ENCODE measurements at regions not wholly inside any gene's neighbourhood (a gene's known extent, or its start where the extent isn't known, plus 50 kb on each side); places are given as distances from the start of the nearest gene placed in this dataset.

DNA sequence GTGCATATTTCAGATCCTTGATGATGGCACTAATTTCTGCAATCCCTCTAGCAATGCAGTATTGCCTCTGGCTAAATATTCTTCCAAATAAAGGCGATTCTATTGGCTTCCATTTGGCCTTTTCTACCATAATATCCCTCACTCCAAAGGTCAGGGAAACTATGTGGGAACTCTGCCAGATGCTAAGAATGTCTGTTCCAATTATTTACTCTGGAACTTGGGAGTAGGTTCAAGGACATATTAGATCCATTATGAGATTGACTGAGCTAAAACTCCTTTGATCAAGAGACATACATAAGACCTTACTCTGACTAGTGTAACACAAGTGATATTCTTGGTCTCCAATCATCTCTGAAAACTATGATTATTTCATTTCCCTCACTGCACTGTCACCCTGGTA lies 674.5 kb upstream of the NECTIN3 start:
- no peaks in the 10 kb centered on the region for H3K27me3 ChIP-seq
- intact Hi-C loops (cut with DNase I; ENCODE audit: low total_unique reads), result no loop called here
- no peaks in the 10 kb centered on the region for H3K36me3 ChIP-seq
- no peak for DNase-seq
- H3K4me3 ChIP-seq, result no peak overlapping the region
- H3K27ac ChIP-seq, result no peak overlapping the region
- TF ChIP-seq, protein P1, sequence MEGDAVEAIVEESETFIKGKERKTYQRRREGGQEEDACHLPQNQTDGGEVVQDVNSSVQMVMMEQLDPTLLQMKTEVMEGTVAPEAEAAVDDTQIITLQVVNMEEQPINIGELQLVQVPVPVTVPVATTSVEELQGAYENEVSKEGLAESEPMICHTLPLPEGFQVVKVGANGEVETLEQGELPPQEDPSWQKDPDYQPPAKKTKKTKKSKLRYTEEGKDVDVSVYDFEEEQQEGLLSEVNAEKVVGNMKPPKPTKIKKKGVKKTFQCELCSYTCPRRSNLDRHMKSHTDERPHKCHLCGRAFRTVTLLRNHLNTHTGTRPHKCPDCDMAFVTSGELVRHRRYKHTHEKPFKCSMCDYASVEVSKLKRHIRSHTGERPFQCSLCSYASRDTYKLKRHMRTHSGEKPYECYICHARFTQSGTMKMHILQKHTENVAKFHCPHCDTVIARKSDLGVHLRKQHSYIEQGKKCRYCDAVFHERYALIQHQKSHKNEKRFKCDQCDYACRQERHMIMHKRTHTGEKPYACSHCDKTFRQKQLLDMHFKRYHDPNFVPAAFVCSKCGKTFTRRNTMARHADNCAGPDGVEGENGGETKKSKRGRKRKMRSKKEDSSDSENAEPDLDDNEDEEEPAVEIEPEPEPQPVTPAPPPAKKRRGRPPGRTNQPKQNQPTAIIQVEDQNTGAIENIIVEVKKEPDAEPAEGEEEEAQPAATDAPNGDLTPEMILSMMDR (IDR thresholded peaks at IDR 0.05), result no peak
- no peak for TF ChIP-seq POLR2A (IDR thresholded peaks at IDR 0.05)
- no peaks in the 10 kb centered on the region for H3K4me1 ChIP-seq
- no peaks in the 10 kb centered on the region for H3K9me3 ChIP-seq

DNA sequence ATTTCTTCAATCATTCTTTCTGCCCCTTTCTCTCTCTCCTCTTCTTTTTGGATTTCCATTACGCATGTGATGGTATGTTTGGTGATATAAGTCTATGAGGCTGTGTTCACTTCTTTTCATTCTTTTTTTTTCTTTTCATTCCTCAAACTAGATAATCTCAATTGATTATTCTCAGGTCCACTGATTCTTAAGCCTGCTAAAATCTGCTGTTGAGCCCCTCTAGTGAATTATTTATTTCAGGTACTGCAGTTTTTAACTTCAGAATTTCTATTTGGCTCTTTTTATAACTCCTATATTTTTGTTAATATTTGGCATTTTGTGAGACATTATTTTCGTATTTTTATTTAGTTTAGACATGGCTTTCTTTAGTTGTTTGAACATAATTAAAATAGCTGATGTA lies 671.3 kb upstream of the NECTIN3 start:
- Histone ChIP-seq H3K4me3 (no peak overlapping the region), H3K27ac (no peak overlapping the region), H3K4me1 (no peaks in the 10 kb centered on the region), H3K27me3 (no peaks in the 10 kb centered on the region), H3K36me3 (no peaks in the 10 kb centered on the region), H3K9me3 (no peaks in the 10 kb centered on the region)
- DNase-seq, result no peak
- TF ChIP-seq, protein P1 (IDR thresholded peaks at IDR 0.05), result no peak
- TF ChIP-seq POLR2A (IDR thresholded peaks at IDR 0.05), result no peak
- intact Hi-C loops (cut with DNase I; ENCODE audit: low total_unique reads), result no loop called here

DNA sequence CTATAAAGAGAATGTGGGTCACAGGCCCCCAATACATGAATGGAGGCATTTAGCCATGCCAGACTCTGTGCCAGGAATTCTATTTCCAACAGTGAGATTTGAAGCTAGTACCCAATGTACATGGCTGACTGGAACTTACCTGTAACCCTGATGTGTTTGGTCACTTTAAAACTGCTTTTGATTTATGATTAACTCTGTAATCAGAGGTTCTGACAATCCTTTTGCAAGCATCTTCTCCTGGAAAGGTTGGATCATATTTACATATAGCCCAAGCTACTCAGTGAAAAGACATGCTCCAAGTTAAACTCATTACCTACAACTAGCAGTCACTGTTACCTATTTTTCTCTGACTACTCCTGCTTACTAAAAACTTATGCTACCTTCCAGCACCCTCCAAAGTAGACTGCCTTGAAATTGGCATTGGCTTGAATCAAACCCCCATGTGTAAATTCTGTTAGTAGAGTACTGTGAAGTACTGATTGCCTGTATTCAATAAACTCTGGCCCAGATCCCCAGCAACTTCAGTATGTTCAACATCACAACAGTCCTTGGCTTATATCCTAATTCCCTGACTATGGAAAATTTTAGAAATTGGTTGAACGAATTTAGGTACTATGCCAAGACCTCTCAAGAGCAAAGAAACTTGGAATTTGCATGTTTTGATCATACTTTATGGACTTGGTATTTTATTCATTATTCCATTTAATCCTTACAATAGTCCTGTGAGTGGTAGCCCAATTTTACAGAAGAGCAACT lies 665.6 kb upstream of the NECTIN3 start:
- intact Hi-C loops (cut with DNase I; ENCODE audit: low total_unique reads), result no loop called here

DNA sequence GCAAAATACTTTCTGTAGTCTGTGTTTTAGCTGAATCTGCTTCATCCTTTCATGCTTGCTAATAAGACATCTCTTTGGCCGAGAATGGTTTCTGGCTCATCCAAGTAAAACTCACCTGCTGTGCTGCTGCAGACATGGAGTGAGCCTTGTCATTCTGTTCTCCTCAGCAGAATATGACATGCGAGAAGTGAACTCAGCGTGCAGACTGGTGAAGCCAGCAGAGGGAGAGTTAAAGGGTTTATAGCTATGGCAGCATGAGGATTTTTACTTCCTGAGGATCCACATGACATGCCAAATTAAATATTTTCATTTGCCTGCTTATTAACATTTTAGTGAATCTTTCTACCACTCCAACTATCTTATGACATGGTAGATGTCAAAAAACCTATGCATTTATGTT lies 658.4 kb upstream of the NECTIN3 start:
- Histone ChIP-seq H3K27me3 (no peaks in the 10 kb centered on the region), H3K36me3 (no peaks in the 10 kb centered on the region), H3K4me1 (no peaks in the 10 kb centered on the region), H3K4me3 (no peak overlapping the region), H3K9me3 (no peaks in the 10 kb centered on the region), H3K27ac (no peak overlapping the region)
- DNase-seq, result no peak
- intact Hi-C loops (cut with DNase I; ENCODE audit: low total_unique reads), result no loop called here
- TF ChIP-seq POLR2A (IDR thresholded peaks at IDR 0.05), result no peak
- TF ChIP-seq, protein P1 (IDR thresholded peaks at IDR 0.05), result no peak

More for the DNA sequence above, 665.6 kb upstream of the NECTIN3 start:
- TF ChIP-seq, protein P1 (IDR thresholded peaks at IDR 0.05), result no peak
- no peak for TF ChIP-seq POLR2A (IDR thresholded peaks at IDR 0.05)
- H3K4me1 ChIP-seq, result no peaks in the 10 kb centered on the region
- no peaks in the 10 kb centered on the region for H3K9me3 ChIP-seq
- H3K27ac ChIP-seq, result no peak overlapping the region
- no peaks in the 10 kb centered on the region for H3K27me3 ChIP-seq
- H3K36me3 ChIP-seq, result no peaks in the 10 kb centered on the region
- no peak overlapping the region for H3K4me3 ChIP-seq
- DNase-seq, result no peak

DNA sequence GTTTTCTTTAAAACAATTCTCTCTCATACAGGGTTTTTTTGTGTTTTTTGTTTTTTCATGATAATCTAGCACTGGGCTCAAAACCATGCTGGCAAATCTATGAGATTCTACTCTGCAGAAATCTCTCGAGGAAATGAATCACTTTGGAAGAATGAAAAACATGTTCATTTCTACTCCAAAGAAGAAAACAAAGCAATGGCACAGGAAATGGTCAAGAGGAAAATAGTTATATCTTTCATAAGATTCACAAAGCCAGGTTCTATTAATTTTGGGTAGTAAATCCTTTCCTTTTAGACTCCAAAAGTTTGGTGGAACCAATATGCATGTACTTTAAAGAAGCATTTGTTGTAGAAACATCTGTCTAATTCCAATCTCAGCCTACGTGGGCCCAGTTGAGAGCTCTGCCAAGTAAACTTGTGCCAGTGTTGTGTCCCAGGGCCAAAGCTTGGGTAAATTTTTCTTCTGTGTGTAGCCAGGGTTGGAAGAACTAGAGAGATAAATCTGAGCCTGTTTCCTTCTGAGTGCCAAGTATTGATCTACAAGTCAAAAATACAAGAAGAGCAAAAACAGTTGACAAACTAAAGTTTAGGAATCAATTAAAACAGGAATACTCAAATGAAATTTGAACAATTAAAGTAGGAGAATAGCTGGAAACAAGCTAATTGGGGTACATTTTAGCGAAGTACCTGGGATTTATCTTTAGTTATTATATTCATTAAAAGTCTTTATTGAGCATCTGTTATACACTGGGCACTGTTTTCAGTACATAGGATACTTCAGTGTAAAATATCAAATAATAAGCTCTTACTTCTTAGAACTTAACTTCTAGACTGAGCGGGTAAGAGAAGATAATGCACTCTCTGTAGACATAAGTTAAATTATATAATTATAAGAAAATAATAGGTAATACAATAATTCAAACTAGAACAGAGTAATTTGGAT lies 657.5 kb upstream of the NECTIN3 start:
- Histone ChIP-seq H3K27ac (no peak overlapping the region), H3K27me3 (no peaks in the 10 kb centered on the region), H3K4me1 (no peaks in the 10 kb centered on the region), H3K9me3 (no peaks in the 10 kb centered on the region), H3K36me3 (no peaks in the 10 kb centered on the region), H3K4me3 (no peak overlapping the region)
- intact Hi-C loops (cut with DNase I; ENCODE audit: low total_unique reads), result no loop called here
- no peak for TF ChIP-seq POLR2A (IDR thresholded peaks at IDR 0.05)
- TF ChIP-seq, protein P1 (IDR thresholded peaks at IDR 0.05), result no peak
- DNase-seq, result no peak

Measured in uterus (tissue), 3 donors.